RWPE2 (cell line): ENCODE measurements at regions not wholly inside any gene's neighbourhood (a gene's known extent, or its start where the extent isn't known, plus 50 kb on each side); places are given as distances from the start of the nearest gene placed in this dataset.

Experiments
- ATAC-seq: fragments of 200-7000 bp; cut with Tn5 transposase; 3 replicates; pipeline ENCODE4 v1.9.1; 2021; ENCODE audit warnings: low read depth
- DNase-seq: peaks from one replicate; pipeline ENCODE4 v3.0.0-alpha.2; 2020; ENCODE audit warnings: low spot score
- H3K27ac ChIP-seq: fragments of 450-650 bp; 2 replicates; pipeline ENCODE4 v1.5.1; 2017; ENCODE audit warnings: mild to moderate bottlenecking; ENCODE audit not compliant: poor library complexity, severe bottlenecking
- H3K27me3 ChIP-seq: fragments of 250-450 bp; sonication (Bioruptor Pico); 2 replicates; pipeline ENCODE4 v1.5.1; 2021; ENCODE audit warnings: mild to moderate bottlenecking, moderate library complexity; ENCODE audit not compliant: insufficient read depth, poor library complexity, severe bottlenecking
- H3K36me3 ChIP-seq: fragments of 250-450 bp; sonication (Bioruptor Pico); 2 replicates; pipeline ENCODE4 v1.5.1; 2020; ENCODE audit warnings: low read depth, mild to moderate bottlenecking, moderate library complexity
- H3K4me1 ChIP-seq: fragments of 250-450 bp; sonication (Bioruptor Pico); 2 replicates; pipeline ENCODE4 v1.5.1; 2021; ENCODE audit warnings: mild to moderate bottlenecking, moderate library complexity; ENCODE audit not compliant: insufficient read depth, poor library complexity, severe bottlenecking
- H3K4me3 ChIP-seq: fragments of 250-450 bp; sonication (Bioruptor Pico); 2 replicates; pipeline ENCODE4 v1.5.1; 2021; ENCODE audit warnings: mild to moderate bottlenecking, moderate library complexity; ENCODE audit not compliant: severe bottlenecking
- H3K9me3 ChIP-seq: fragments of 250-450 bp; sonication (Bioruptor Pico); 2 replicates; pipeline ENCODE4 v1.5.1; 2021; ENCODE audit warnings: mild to moderate bottlenecking, moderate library complexity; ENCODE audit not compliant: severe bottlenecking
- CTCF ChIP-seq: fragments of 450-650 bp; IDR thresholded peaks from one replicate; pipeline ENCODE4 v1.5.1; 2017; ENCODE audit warnings: mild to moderate bottlenecking, moderate library complexity; ENCODE audit not compliant: poor library complexity, severe bottlenecking

GRCh38 chr2:22248851-22249250, 1125.1 kb downstream of the TDRD15 start:
- Histone ChIP-seq H3K4me1 (no peaks in the 10 kb centered on the region), H3K4me3 (no peak overlapping the region), H3K27me3 (peaks cover 7% of the 10 kb centered on the region), H3K36me3 (no peaks in the 10 kb centered on the region), H3K9me3 (no peaks in the 10 kb centered on the region), H3K27ac (no peak overlapping the region)
- ATAC-seq (no peak), DNase-seq (no peak)
- no peak for TF ChIP-seq CTCF

- Histone ChIP-seq H3K27ac (no peak overlapping the region), H3K9me3 (no peaks in the 10 kb centered on the region), H3K36me3 (no peaks in the 10 kb centered on the region), H3K4me3 (no peak overlapping the region), H3K4me1 (no peaks in the 10 kb centered on the region), H3K27me3 (no peaks in the 10 kb centered on the region)
- ATAC-seq (no peak), DNase-seq (no peak)
- TF ChIP-seq CTCF = no peak
Observed at GRCh38 chr2:22253171-22253570, 1129.4 kb downstream of the TDRD15 start.

DNA sequence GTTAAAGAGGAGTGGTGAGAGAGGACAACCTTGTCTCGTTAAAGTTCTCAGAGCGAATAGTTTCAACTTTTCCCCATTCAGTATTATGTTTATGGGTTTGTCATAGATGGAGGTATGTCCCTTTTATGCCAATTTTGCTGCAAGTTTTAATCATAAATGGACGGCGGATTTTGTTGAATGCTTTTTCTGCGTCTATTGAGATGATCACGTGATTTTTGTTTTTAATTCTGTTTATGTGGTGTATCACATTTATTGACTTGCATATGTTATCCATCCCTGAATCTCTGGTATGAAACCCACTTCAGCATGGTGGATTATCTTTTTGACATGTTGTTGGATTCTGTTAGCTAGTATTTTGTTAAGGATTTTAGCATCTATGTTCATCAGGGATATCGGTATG, 1123.8 kb upstream of the KLHL29 start:
- H3K27me3 ChIP-seq = no peaks in the 10 kb centered on the region
- H3K4me1 ChIP-seq = no peaks in the 10 kb centered on the region
- no peaks in the 10 kb centered on the region for H3K36me3 ChIP-seq
- H3K27ac ChIP-seq = no peak overlapping the region
- no peak for DNase-seq
- ATAC-seq = no peak
- no peak for TF ChIP-seq CTCF
- no peaks in the 10 kb centered on the region for H3K9me3 ChIP-seq
- no peak overlapping the region for H3K4me3 ChIP-seq

DNA sequence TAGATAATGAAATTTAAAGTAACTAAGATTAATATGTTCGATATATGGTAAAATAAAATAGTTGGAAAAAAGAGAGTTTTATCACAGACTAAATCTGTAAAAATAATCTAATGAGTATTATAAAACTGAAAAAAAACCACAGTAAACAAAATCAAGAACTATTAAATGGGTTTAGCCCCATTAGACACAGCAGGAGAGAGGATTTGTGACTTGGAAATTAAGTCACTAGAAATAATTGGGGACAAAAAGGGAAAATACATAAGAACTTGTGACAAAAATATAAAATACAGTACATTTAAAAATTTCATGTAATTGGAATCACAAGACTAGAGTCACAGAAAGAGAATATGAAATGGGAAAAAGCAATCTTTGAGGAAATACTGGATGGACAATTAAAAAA, 1114.6 kb upstream of the KLHL29 start:
- H3K27me3 ChIP-seq = no peaks in the 10 kb centered on the region
- no peak for TF ChIP-seq CTCF
- H3K27ac ChIP-seq = no peak overlapping the region

GRCh38 chr2:22273853-22274252, 1111.1 kb upstream of the KLHL29 start:
- Histone ChIP-seq H3K27ac (no peak overlapping the region), H3K4me3 (no peak overlapping the region), H3K4me1 (no peaks in the 10 kb centered on the region), H3K27me3 (no peaks in the 10 kb centered on the region), H3K9me3 (no peaks in the 10 kb centered on the region), H3K36me3 (no peaks in the 10 kb centered on the region)
- TF ChIP-seq CTCF = no peak
- DNase-seq (no peak), ATAC-seq (no peak)

More for the DNA sequence above, 1114.6 kb upstream of the KLHL29 start:
- Histone ChIP-seq H3K9me3 (no peaks in the 10 kb centered on the region), H3K36me3 (no peaks in the 10 kb centered on the region), H3K4me1 (no peaks in the 10 kb centered on the region), H3K4me3 (no peak overlapping the region)
- no peak for DNase-seq
- ATAC-seq = no peak
